HG03432 (cell line): ENCODE measurements at regions not wholly inside any gene's neighbourhood (a gene's known extent, or its start where the extent isn't known, plus 50 kb on each side); places are given as distances from the start of the nearest gene placed in this dataset.

Experiments used
- ATAC-seq: cut with Tn5 transposase; IDR thresholded peaks from one replicate; pipeline ENCODE4 v1.9.1; 2021; ENCODE audit warnings: mild to moderate bottlenecking, moderate library complexity; ENCODE audit not compliant: unreplicated experiment

- no peak for ATAC-seq
Measured at GRCh38 chr10:59557052-59557451, 152.6 kb downstream of the SLC16A9 start.

- ATAC-seq = no peak
Measured at GRCh38 chr10:59553162-59553900, 156.3 kb downstream of the SLC16A9 start.

GRCh38 chr10:59550061-59550460 is 159.6 kb downstream of the SLC16A9 start:
- ATAC-seq = no peak

- no peak for ATAC-seq
Measured at GRCh38 chr10:59538623-59539022, 171.0 kb downstream of the SLC16A9 start.

- ATAC-seq = no peak
Measured at GRCh38 chr10:59537501-59537900, 172.1 kb downstream of the SLC16A9 start.

- ATAC-seq = no peak
Measured at GRCh38 chr10:59536167-59537014, 173.3 kb downstream of the SLC16A9 start.

GRCh38 chr10:59524348-59524747 is 162.0 kb upstream of the FAM13C start:
- no peak for ATAC-seq

GRCh38 chr10:59523851-59524250 is 161.5 kb upstream of the FAM13C start:
- no peak for ATAC-seq

GRCh38 chr10:59517996-59518395 is 155.6 kb upstream of the FAM13C start:
- no peak for ATAC-seq

GRCh38 chr10:59517341-59517899 is 155.1 kb upstream of the FAM13C start:
- no peak for ATAC-seq

GRCh38 chr10:59513558-59513957 is 151.2 kb upstream of the FAM13C start:
- no peak for ATAC-seq

- no peak for ATAC-seq
Measured at GRCh38 chr10:59512951-59513350, 150.6 kb upstream of the FAM13C start.

- no peak for ATAC-seq
Measured at GRCh38 chr10:59508956-59509355, 146.6 kb upstream of the FAM13C start.

- ATAC-seq = no peak
Measured at GRCh38 chr10:59508296-59508695, 145.9 kb upstream of the FAM13C start.

GRCh38 chr10:59505926-59506325 is 143.6 kb upstream of the FAM13C start:
- no peak for ATAC-seq

- ATAC-seq = no peak
Measured at GRCh38 chr10:59499460-59499859, 137.1 kb upstream of the FAM13C start.

- no peak for ATAC-seq
Measured at GRCh38 chr10:59493017-59493416, 130.7 kb upstream of the FAM13C start.

GRCh38 chr10:59479426-59479825 is 117.1 kb upstream of the FAM13C start:
- ATAC-seq = no peak

GRCh38 chr10:59470570-59470969 is 108.2 kb upstream of the FAM13C start:
- ATAC-seq = no peak

- ATAC-seq = no peak
Measured at GRCh38 chr10:59465088-59465487, 102.7 kb upstream of the FAM13C start.

GRCh38 chr10:59464483-59464882 is 102.1 kb upstream of the FAM13C start:
- no peak for ATAC-seq

GRCh38 chr10:59463909-59464308 is 101.6 kb upstream of the FAM13C start:
- no peak for ATAC-seq
